ENCODE measurements at regions not wholly inside any gene's neighbourhood (a gene's known extent, or its start where the extent isn't known, plus 50 kb on each side); places are given as distances from the start of the nearest gene placed in this dataset.

DNA sequence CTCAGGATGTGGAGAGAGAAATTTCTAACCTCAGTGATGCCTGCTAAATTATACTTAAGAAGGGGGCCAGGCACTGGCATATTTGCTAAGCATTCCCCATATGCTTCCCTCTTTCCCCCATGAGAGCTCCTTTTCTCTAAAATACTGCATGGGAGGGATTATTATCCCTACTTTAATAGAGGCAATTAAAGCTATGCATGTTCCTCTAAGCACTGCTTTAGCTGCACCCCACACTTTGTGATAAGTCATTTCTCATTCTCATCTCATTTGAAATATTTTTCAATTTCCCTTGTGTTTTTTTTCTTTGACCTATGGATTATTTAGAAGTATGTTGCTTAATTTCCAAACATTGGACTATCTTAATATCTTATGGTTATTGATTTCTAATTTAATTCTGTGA is 72.1 kb upstream of the CIBAR2 start:
- H3K36me3 ChIP-seq (ENCODE audit: control insufficient read depth, insufficient read depth, low read length), result no peaks in the 10 kb centered on the region
- H3K27me3 ChIP-seq (ENCODE audit: control insufficient read depth, insufficient read depth, low read length), result no peaks in the 10 kb centered on the region
- no peak for TF ChIP-seq CTCF (IDR thresholded peaks at IDR 0.05; ENCODE audit: insufficient read depth, low read length, severe bottlenecking)
- H3K4me3 ChIP-seq (ENCODE audit: low read depth, low read length), result no peak overlapping the region
- no peak for DNase-seq (ENCODE audit: low read depth)
- no peak for FAIRE-seq

DNA sequence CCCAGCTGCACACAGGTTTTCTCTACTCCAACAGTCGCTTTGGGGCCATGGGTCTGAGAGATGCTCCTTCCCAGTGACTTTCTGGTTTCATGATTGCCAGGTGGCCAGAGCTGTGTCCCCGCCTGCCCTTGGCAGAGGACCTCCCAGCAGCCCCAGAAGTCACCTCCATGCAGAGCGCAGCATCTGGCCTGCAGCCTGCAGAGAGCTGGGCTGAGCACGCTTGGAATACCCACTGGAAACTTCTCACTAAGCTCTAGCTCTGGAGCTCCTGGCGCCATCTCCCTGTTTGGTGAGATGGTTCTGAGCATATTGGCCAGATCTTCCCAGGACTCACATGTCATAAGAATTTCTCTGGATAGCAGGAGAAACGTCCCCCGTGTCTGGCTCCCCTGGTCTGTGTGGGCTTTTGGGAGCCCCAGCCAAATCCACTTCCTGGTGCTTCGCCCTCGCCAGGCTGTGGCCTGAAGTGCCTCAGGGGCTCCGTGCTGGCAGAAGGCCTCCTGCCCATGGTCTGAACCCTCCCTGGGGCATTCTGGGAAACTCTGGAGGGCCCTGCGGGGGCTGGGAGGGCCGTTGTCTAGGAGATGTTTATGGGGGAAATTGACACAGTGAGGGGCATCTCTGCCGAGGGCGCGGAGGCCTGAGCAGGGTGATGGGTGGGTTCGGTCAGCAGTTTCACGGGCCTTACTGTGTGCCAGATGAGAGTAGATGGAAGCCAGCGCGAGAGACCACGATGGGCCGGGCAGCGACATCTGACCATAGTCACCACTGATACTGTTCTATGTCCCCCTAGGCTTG is 73.2 kb upstream of the CIBAR2 start:
- Histone ChIP-seq H3K36me3 (ENCODE audit: control insufficient read depth, insufficient read depth, low read length) (no peaks in the 10 kb centered on the region), H3K27me3 (ENCODE audit: control insufficient read depth, insufficient read depth, low read length) (no peaks in the 10 kb centered on the region), H3K4me3 (ENCODE audit: low read depth, low read length) (no peak overlapping the region)
- FAIRE-seq, result no peak
- no peak for DNase-seq (ENCODE audit: low read depth)
- no peak for TF ChIP-seq CTCF (IDR thresholded peaks at IDR 0.05; ENCODE audit: insufficient read depth, low read length, severe bottlenecking)

DNA sequence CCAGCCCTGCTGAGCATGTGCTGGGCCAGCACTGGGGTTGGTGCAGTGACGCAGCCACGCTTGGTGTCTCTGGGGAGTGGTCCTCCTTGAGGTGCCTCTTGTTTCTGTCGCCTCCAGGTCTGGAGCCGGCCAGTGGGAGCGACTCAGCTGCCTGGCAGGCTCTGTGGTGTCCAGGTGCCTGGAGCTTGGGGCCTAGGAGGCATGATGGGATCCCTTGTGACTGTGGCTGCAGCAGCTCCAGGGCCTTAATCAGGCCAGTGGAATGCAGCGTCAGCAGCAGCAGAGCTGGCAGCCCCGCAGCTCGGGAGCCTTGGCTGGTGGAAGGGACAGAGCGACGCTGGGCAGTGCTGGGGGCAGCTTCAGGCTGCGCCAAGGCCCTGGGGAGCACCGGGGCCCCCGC is 74.7 kb upstream of the CIBAR2 start:
- DNase-seq (ENCODE audit: low read depth), result no peak
- Histone ChIP-seq H3K27me3 (ENCODE audit: control insufficient read depth, insufficient read depth, low read length) (no peaks in the 10 kb centered on the region), H3K36me3 (ENCODE audit: control insufficient read depth, insufficient read depth, low read length) (no peaks in the 10 kb centered on the region), H3K4me3 (ENCODE audit: low read depth, low read length) (no peak overlapping the region)
- no peak for TF ChIP-seq CTCF (IDR thresholded peaks at IDR 0.05; ENCODE audit: insufficient read depth, low read length, severe bottlenecking)
- FAIRE-seq, result no peak

- Histone ChIP-seq H3K27me3 (ENCODE audit: control insufficient read depth, insufficient read depth, low read length) (no peaks in the 10 kb centered on the region), H3K36me3 (ENCODE audit: control insufficient read depth, insufficient read depth, low read length) (no peaks in the 10 kb centered on the region), H3K4me3 (ENCODE audit: low read depth, low read length) (no peak overlapping the region)
- no peak for FAIRE-seq
- TF ChIP-seq CTCF (IDR thresholded peaks at IDR 0.05; ENCODE audit: insufficient read depth, low read length, severe bottlenecking), result no peak
- no peak for DNase-seq (ENCODE audit: low read depth)
Measured at GRCh38 chr16:85187447-85187846, 75.2 kb upstream of the CIBAR2 start.

- H3K36me3 ChIP-seq (ENCODE audit: control insufficient read depth, insufficient read depth, low read length), result no peaks in the 10 kb centered on the region
- DNase-seq (ENCODE audit: low read depth) (no peak), FAIRE-seq (no peak)
- H3K4me3 ChIP-seq (ENCODE audit: low read depth, low read length), result no peak overlapping the region
- TF ChIP-seq CTCF (IDR thresholded peaks at IDR 0.05; ENCODE audit: insufficient read depth, low read length, severe bottlenecking), result no peak
- no peaks in the 10 kb centered on the region for H3K27me3 ChIP-seq (ENCODE audit: control insufficient read depth, insufficient read depth, low read length)
Measured at GRCh38 chr16:85187886-85188285, 75.6 kb upstream of the CIBAR2 start.

Data from bronchial epithelial cell (primary cell).